ENCODE measurements at regions not wholly inside any gene's neighbourhood (a gene's known extent, or its start where the extent isn't known, plus 50 kb on each side); places are given as distances from the start of the nearest gene placed in this dataset.
"Not testable (repeated sequence)": the region's sequence is repeated elsewhere in the genome, so short reads cannot be mapped to it uniquely, and the experiment has no call there.

GRCh38 chr19:28685802-28686201 is 527.1 kb downstream of the UQCRFS1 start:
- DNase-seq (ENCODE audit: low read depth), result no peak

- not testable (repeated sequence) for DNase-seq (ENCODE audit: low read depth)
Measured at GRCh38 chr19:28685077-28685476, 527.9 kb downstream of the UQCRFS1 start.

GRCh38 chr19:28680111-28680510 is 532.8 kb downstream of the UQCRFS1 start:
- DNase-seq (ENCODE audit: low read depth), result no peak

- no peak for DNase-seq (ENCODE audit: low read depth)
Measured at GRCh38 chr19:28670836-28671235, 542.1 kb downstream of the UQCRFS1 start.

GRCh38 chr19:28669804-28670203 is 543.1 kb downstream of the UQCRFS1 start:
- no peak for DNase-seq (ENCODE audit: low read depth)

GRCh38 chr19:28667348-28667977 is 545.5 kb downstream of the UQCRFS1 start:
- DNase-seq (ENCODE audit: low read depth), result no peak

- DNase-seq (ENCODE audit: low read depth), result no peak
Measured at GRCh38 chr19:28665748-28666147, 547.2 kb downstream of the UQCRFS1 start.

- DNase-seq (ENCODE audit: low read depth), result no peak
Measured at GRCh38 chr19:28656644-28657043, 556.3 kb downstream of the UQCRFS1 start.

GRCh38 chr19:28655054-28655453 is 557.9 kb downstream of the UQCRFS1 start:
- DNase-seq (ENCODE audit: low read depth), result no peak

- DNase-seq (ENCODE audit: low read depth), result no peak
Measured at GRCh38 chr19:28652765-28653164, 560.2 kb downstream of the UQCRFS1 start.

- no peak for DNase-seq (ENCODE audit: low read depth)
Measured at GRCh38 chr19:28646629-28647028, 566.3 kb downstream of the UQCRFS1 start.

GRCh38 chr19:28644169-28644775 is 568.7 kb downstream of the UQCRFS1 start:
- no peak for DNase-seq (ENCODE audit: low read depth)

GRCh38 chr19:28642787-28643683 is 569.9 kb downstream of the UQCRFS1 start:
- no peak for DNase-seq (ENCODE audit: low read depth)

- no peak for DNase-seq (ENCODE audit: low read depth)
Measured at GRCh38 chr19:28641395-28641794, 571.6 kb downstream of the UQCRFS1 start.

- DNase-seq (ENCODE audit: low read depth), result no peak
Measured at GRCh38 chr19:28640506-28640905, 572.4 kb downstream of the UQCRFS1 start.

- DNase-seq (ENCODE audit: low read depth), result no peak
Measured at GRCh38 chr19:28638445-28638844, 574.5 kb downstream of the UQCRFS1 start.

GRCh38 chr19:28636706-28637105 is 576.2 kb downstream of the UQCRFS1 start:
- no peak for DNase-seq (ENCODE audit: low read depth)

- DNase-seq (ENCODE audit: low read depth), result no peak
Measured at GRCh38 chr19:28636016-28636629, 576.8 kb downstream of the UQCRFS1 start.

- DNase-seq (ENCODE audit: low read depth), result no peak
Measured at GRCh38 chr19:28634837-28635236, 578.1 kb downstream of the UQCRFS1 start.

- DNase-seq (ENCODE audit: low read depth), result no peak
Measured at GRCh38 chr19:28634019-28634328, 579.0 kb downstream of the UQCRFS1 start.

GRCh38 chr19:28633319-28634018 is 579.5 kb downstream of the UQCRFS1 start:
- no peak for DNase-seq (ENCODE audit: low read depth)

Measured in activated T-helper 1 cell treated with Interleukin-2 at 50 U/mL for 16 hours (primary cell).